ENCODE measurements at regions not wholly inside any gene's neighbourhood (a gene's known extent, or its start where the extent isn't known, plus 50 kb on each side); places are given as distances from the start of the nearest gene placed in this dataset.

GRCh38 chr6:170207586-170208181 is 83.2 kb downstream of the DLL1 start:
- TF ChIP-seq CTCF (IDR thresholded peaks at IDR 0.05) (no peak), POLR2A (IDR thresholded peaks at IDR 0.05) (no peak), EP300 (IDR thresholded peaks at IDR 0.05) (no peak)
